ENCODE measurements at regions not wholly inside any gene's neighbourhood (a gene's known extent, or its start where the extent isn't known, plus 50 kb on each side); places are given as distances from the start of the nearest gene placed in this dataset.

- intact Hi-C loops (cut with DNase I): no loop called here
- H3K36me3 ChIP-seq: no peaks in the 10 kb centered on the region
- H3K4me1 ChIP-seq: no peaks in the 10 kb centered on the region
- H3K27ac ChIP-seq: no peak overlapping the region
- no peaks in the 10 kb centered on the region for H3K9me3 ChIP-seq
- ATAC-seq (no peak), DNase-seq (no peak)
- no peaks in the 10 kb centered on the region for H3K27me3 ChIP-seq
- TF ChIP-seq CTCF (IDR thresholded peaks at IDR 0.05): no peak
- no peak overlapping the region for H3K4me3 ChIP-seq
These were observed 538.0 kb downstream of the GRIN2A start for GRCh38 chr16:9644258-9644657.

- H3K27ac ChIP-seq: no peak overlapping the region
- H3K9me3 ChIP-seq: no peaks in the 10 kb centered on the region
- H3K4me3 ChIP-seq: no peak overlapping the region
- TF ChIP-seq CTCF (IDR thresholded peaks at IDR 0.05): no peak
- H3K4me1 ChIP-seq: no peaks in the 10 kb centered on the region
- H3K36me3 ChIP-seq: no peaks in the 10 kb centered on the region
- H3K27me3 ChIP-seq: no peaks in the 10 kb centered on the region
- ATAC-seq: no peak
- DNase-seq: no peak
- intact Hi-C loops (cut with DNase I): no loop called here
These were observed 536.3 kb downstream of the GRIN2A start for GRCh38 chr16:9645911-9646310.

GRCh38 chr16:9647981-9648701 is 534.1 kb downstream of the GRIN2A start:
- TF ChIP-seq CTCF (IDR thresholded peaks at IDR 0.05): peak; percentile 71
- DNase-seq (no peak), ATAC-seq (peak; percentile 77)
- intact Hi-C loops (cut with DNase I): no loop called here
- H3K27ac ChIP-seq: no peak overlapping the region
- H3K4me1 ChIP-seq: no peaks in the 10 kb centered on the region
- H3K27me3 ChIP-seq: no peaks in the 10 kb centered on the region
- H3K4me3 ChIP-seq: no peak overlapping the region
- H3K9me3 ChIP-seq: no peaks in the 10 kb centered on the region
- no peaks in the 10 kb centered on the region for H3K36me3 ChIP-seq

- Histone ChIP-seq H3K4me3 (no peak overlapping the region), H3K36me3 (no peaks in the 10 kb centered on the region), H3K27ac (no peak overlapping the region), H3K27me3 (no peaks in the 10 kb centered on the region), H3K4me1 (no peaks in the 10 kb centered on the region), H3K9me3 (no peaks in the 10 kb centered on the region)
- TF ChIP-seq CTCF (IDR thresholded peaks at IDR 0.05): no peak
- ATAC-seq: no peak
- DNase-seq: no peak
- intact Hi-C loops (cut with DNase I): no loop called here
These were observed 531.9 kb downstream of the GRIN2A start for GRCh38 chr16:9650284-9650683.

GRCh38 chr16:9655051-9655450 is 527.2 kb downstream of the GRIN2A start:
- TF ChIP-seq CTCF (IDR thresholded peaks at IDR 0.05): no peak
- H3K4me1 ChIP-seq: no peaks in the 10 kb centered on the region
- ATAC-seq (no peak), DNase-seq (no peak)
- H3K4me3 ChIP-seq: no peak overlapping the region
- intact Hi-C loops (cut with DNase I): no loop called here
- no peaks in the 10 kb centered on the region for H3K27me3 ChIP-seq
- no peaks in the 10 kb centered on the region for H3K9me3 ChIP-seq
- H3K27ac ChIP-seq: no peak overlapping the region
- H3K36me3 ChIP-seq: no peaks in the 10 kb centered on the region

- DNase-seq: no peak
- Histone ChIP-seq H3K9me3 (no peaks in the 10 kb centered on the region), H3K27me3 (no peaks in the 10 kb centered on the region), H3K27ac (no peak overlapping the region), H3K4me1 (no peaks in the 10 kb centered on the region), H3K4me3 (no peak overlapping the region), H3K36me3 (no peaks in the 10 kb centered on the region)
- TF ChIP-seq CTCF (IDR thresholded peaks at IDR 0.05): no peak
- intact Hi-C loops (cut with DNase I): no loop called here
- ATAC-seq: no peak
These were observed 524.6 kb downstream of the GRIN2A start for GRCh38 chr16:9657641-9658040.
